Uterus (tissue), 3 donors: ENCODE measurements at regions not wholly inside any gene's neighbourhood (a gene's known extent, or its start where the extent isn't known, plus 50 kb on each side); places are given as distances from the start of the nearest gene placed in this dataset.

Source experiments
- DNase-seq, 2 donors: peaks; one replicate each; pipeline ENCODE4 v3.0.0-alpha.2; 2019 to 2020
- H3K27ac ChIP-seq, 2 donors: fragments of 200-600 bp; sonication (generic); 1 replicate in 1 of 2; 2 replicates in 1 of 2; pipeline ENCODE4 v1.5.1; 2016 to 2018
- H3K27me3 ChIP-seq, 2 donors: fragments of 200-600 bp; sonication (generic); one replicate each; pipeline ENCODE4 v1.5.1; 2018 to 2019; ENCODE audit warnings: control low read depth in 1 of 2
- H3K36me3 ChIP-seq, 2 donors: fragments of 200-600 bp; sonication (generic); one replicate each; pipeline ENCODE4 v1.5.1; 2019; ENCODE audit warnings: control low read depth in 1 of 2
- H3K4me1 ChIP-seq, 2 donors: fragments of 200-600 bp; sonication (generic); one replicate each; pipeline ENCODE4 v1.5.1; 2018 to 2019; ENCODE audit warnings: control low read depth in 1 of 2
- H3K4me3 ChIP-seq, 2 donors: fragments of 200-600 bp; sonication (generic); 1 replicate in 1 of 2; 2 replicates in 1 of 2; pipeline ENCODE4 v1.5.1; 2018 to 2019; ENCODE audit warnings: mild to moderate bottlenecking in 1 of 2
- H3K9me3 ChIP-seq, 2 donors: fragments of 200-600 bp; sonication (generic); one replicate each; pipeline ENCODE4 v1.5.1; 2019; ENCODE audit warnings: control low read depth in 1 of 2
- POLR2A ChIP-seq, 2 donors: fragments of 450-650 bp; IDR thresholded peaks; one replicate each; pipeline ENCODE4 v1.6.1; 2016; ENCODE audit warnings: antibody characterized with exemption in 2 of 2, mild to moderate bottlenecking in 1 of 2, moderate library complexity in 1 of 2
- intact Hi-C: fragments of 100-400 bp; cut with DNase I; formaldehyde crosslinking; loops from one replicate; pipeline ENCODE4 v1.15.1; 2023; ENCODE audit warnings: low total_unique reads
- TF ChIP-seq, protein P1 (sequence below), 4 experiments: fragments of 200-600 bp in 2 of 4; fragments of 450-650 bp in 2 of 4; sonication (generic) in 2 of 4; IDR thresholded peaks; one replicate each; pipeline ENCODE4 v1.5.1; 2016 to 2019; ENCODE audit warnings: antibody characterized with exemption in 4 of 4, mild to moderate bottlenecking in 2 of 4, moderate library complexity in 1 of 4
- donor health status: DM: yes; HTN: yes; CAD: no.

- intact Hi-C loops: no loop called here
- TF ChIP-seq, protein P1, sequence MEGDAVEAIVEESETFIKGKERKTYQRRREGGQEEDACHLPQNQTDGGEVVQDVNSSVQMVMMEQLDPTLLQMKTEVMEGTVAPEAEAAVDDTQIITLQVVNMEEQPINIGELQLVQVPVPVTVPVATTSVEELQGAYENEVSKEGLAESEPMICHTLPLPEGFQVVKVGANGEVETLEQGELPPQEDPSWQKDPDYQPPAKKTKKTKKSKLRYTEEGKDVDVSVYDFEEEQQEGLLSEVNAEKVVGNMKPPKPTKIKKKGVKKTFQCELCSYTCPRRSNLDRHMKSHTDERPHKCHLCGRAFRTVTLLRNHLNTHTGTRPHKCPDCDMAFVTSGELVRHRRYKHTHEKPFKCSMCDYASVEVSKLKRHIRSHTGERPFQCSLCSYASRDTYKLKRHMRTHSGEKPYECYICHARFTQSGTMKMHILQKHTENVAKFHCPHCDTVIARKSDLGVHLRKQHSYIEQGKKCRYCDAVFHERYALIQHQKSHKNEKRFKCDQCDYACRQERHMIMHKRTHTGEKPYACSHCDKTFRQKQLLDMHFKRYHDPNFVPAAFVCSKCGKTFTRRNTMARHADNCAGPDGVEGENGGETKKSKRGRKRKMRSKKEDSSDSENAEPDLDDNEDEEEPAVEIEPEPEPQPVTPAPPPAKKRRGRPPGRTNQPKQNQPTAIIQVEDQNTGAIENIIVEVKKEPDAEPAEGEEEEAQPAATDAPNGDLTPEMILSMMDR (IDR thresholded peaks at IDR 0.05): no peak
- TF ChIP-seq POLR2A (IDR thresholded peaks at IDR 0.05): no peak
- H3K27me3 ChIP-seq: no peaks in the 10 kb centered on the region
- no peak overlapping the region for H3K27ac ChIP-seq
- DNase-seq: no peak
- no peaks in the 10 kb centered on the region for H3K36me3 ChIP-seq
- no peaks in the 10 kb centered on the region for H3K4me1 ChIP-seq
- no peak overlapping the region for H3K4me3 ChIP-seq
- H3K9me3 ChIP-seq: no peaks in the 10 kb centered on the region
Measured at GRCh38 chr5:120808135-120808534, 344.0 kb downstream of the PRR16 start.

DNA sequence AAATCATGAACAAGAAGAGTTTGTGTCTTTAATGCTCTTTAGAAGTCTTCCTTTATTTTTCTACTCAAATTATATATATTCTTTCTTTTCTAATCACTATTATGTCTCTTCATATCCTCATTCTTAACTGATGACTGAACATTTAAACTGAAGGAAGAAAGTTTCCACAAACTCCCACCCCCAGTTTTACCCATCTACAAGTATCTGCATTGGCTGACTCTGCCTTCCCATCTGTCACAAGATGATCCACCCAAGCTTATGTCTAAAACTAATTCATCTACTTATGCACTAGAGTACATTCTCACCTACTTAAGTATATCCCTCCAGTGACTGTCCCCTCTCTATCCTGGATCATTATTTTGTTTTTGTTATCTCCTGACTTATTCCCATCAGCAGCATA, 344.5 kb downstream of the PRR16 start:
- no peak overlapping the region for H3K27ac ChIP-seq
- intact Hi-C loops: no loop called here
- TF ChIP-seq, protein P1 (IDR thresholded peaks at IDR 0.05): no peak
- TF ChIP-seq POLR2A (IDR thresholded peaks at IDR 0.05): no peak
- no peaks in the 10 kb centered on the region for H3K4me1 ChIP-seq
- H3K9me3 ChIP-seq: no peaks in the 10 kb centered on the region
- no peak for DNase-seq
- no peaks in the 10 kb centered on the region for H3K27me3 ChIP-seq
- no peak overlapping the region for H3K4me3 ChIP-seq
- no peaks in the 10 kb centered on the region for H3K36me3 ChIP-seq

DNA sequence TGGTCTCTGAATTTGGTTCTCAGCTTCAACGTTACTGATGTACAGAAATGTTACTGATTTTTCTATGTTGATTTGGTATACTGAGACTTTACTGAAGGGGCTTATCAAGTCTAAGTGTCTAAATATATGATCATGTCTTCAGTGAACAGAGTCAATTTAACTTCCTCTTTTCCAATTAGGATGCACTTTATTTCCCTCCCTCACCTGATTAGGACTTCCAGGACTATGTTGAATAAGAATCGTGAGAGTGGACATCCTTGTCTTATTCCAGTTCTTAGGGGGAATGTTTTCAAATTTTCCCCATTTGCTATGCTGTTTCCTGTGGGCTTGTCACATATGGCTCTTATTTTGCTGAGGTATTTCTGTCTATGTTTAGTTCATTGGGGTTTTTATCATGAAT, 349.5 kb downstream of the PRR16 start:
- intact Hi-C loops: no loop called here
- Histone ChIP-seq H3K4me1 (no peaks in the 10 kb centered on the region), H3K27me3 (no peaks in the 10 kb centered on the region), H3K9me3 (no peaks in the 10 kb centered on the region), H3K36me3 (no peaks in the 10 kb centered on the region), H3K27ac (no peak overlapping the region), H3K4me3 (no peak overlapping the region)
- no peak for DNase-seq
- TF ChIP-seq, protein P1 (IDR thresholded peaks at IDR 0.05): no peak
- no peak for TF ChIP-seq POLR2A (IDR thresholded peaks at IDR 0.05)

GRCh38 chr5:120817044-120817985, 353.2 kb downstream of the PRR16 start:
- H3K4me1 ChIP-seq: no peaks in the 10 kb centered on the region
- H3K9me3 ChIP-seq: no peaks in the 10 kb centered on the region
- TF ChIP-seq, protein P1 (IDR thresholded peaks at IDR 0.05): no peak
- no peak overlapping the region for H3K4me3 ChIP-seq
- intact Hi-C loops: no loop called here
- no peak overlapping the region for H3K27ac ChIP-seq
- no peak for DNase-seq
- no peaks in the 10 kb centered on the region for H3K27me3 ChIP-seq
- no peaks in the 10 kb centered on the region for H3K36me3 ChIP-seq

DNA sequence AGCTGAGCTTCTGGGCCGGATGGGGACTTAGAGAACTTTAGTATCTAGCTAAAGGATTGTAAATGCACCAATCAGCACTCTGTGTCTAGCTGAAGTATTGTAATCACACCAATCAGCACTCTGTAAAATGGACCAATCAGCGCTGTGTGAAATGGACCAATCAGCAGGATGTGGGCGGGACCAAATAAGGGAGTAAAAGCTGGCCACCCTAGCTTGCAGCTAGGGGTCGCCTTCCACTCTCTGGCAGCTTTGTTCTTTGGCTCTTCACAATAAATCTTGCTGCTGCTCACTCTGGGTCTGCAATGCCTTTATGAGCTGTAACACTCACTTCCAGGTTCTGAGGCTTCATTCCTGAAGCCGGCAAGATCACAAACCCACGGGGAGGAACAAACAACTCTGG, 354.0 kb downstream of the PRR16 start:
- H3K36me3 ChIP-seq: no peaks in the 10 kb centered on the region
- H3K4me3 ChIP-seq: no peak overlapping the region
- no peaks in the 10 kb centered on the region for H3K9me3 ChIP-seq
- TF ChIP-seq POLR2A (IDR thresholded peaks at IDR 0.05): no peak
- TF ChIP-seq, protein P1 (IDR thresholded peaks at IDR 0.05): no peak
- no peak for DNase-seq
- no peaks in the 10 kb centered on the region for H3K27me3 ChIP-seq
- intact Hi-C loops: no loop called here
- no peak overlapping the region for H3K27ac ChIP-seq
- H3K4me1 ChIP-seq: no peaks in the 10 kb centered on the region
